ENCODE measurements at regions not wholly inside any gene's neighbourhood (a gene's known extent, or its start where the extent isn't known, plus 50 kb on each side); places are given as distances from the start of the nearest gene placed in this dataset.

GRCh38 chr21:16983420-16983819, 529.4 kb upstream of the CXADR start:
- TF ChIP-seq CTCF (IDR thresholded peaks at IDR 0.05) (no peak), POLR2A (IDR thresholded peaks at IDR 0.05) (no peak)
